ENCODE measurements at regions not wholly inside any gene's neighbourhood (a gene's known extent, or its start where the extent isn't known, plus 50 kb on each side); places are given as distances from the start of the nearest gene placed in this dataset.

DNA sequence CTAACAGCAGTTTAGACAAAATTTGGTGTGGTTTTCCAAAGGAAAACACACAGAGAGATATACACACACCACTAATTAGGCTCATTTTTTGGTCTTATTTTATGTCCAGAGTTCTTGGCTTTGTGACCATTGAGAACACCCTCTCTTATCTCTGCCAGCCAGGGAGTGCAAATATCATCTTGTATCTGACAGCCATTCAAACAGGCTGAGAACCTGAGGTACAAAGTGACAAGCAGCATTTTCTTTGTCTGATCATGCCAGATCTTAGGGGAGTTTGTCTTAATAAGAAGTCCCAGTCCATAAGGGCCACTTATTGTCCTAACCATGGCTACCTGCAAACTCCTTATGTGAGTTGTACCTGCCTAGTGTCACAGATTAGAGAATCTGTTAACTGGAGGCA is 1165.2 kb downstream of the BRINP3 start:
- FAIRE-seq = no peak
- no peaks in the 10 kb centered on the region for H3K9me3 ChIP-seq
- H3K27ac ChIP-seq = no peak overlapping the region
- ChIA-PET CTCF (no interaction called here), POLR2A (no interaction called here)
- TF ChIP-seq GATA3 (IDR thresholded peaks at IDR 0.05; ENCODE audit: borderline replicate concordance) = no peak
- TF ChIP-seq NFE2L2 (conservative IDR thresholded peaks at IDR 0.05; ENCODE audit: low read length) = no peak
- no peak for TF ChIP-seq ZC3H11A (IDR thresholded peaks at IDR 0.05)
- TF ChIP-seq NR3C1 (IDR thresholded peaks at IDR 0.05) = no peak
- no peak for TF ChIP-seq EHF (CRISPR knock-in tag; IDR thresholded peaks at IDR 0.05)
- TF ChIP-seq BHLHE40 (IDR thresholded peaks at IDR 0.05; ENCODE audit: low read depth, low read length) = no peak
- no peak for TF ChIP-seq RFX5 (IDR thresholded peaks at IDR 0.05)
- no peak for TF ChIP-seq EHMT2 (IDR thresholded peaks at IDR 0.05; ENCODE audit: low read depth)
- TF ChIP-seq, protein P1, sequence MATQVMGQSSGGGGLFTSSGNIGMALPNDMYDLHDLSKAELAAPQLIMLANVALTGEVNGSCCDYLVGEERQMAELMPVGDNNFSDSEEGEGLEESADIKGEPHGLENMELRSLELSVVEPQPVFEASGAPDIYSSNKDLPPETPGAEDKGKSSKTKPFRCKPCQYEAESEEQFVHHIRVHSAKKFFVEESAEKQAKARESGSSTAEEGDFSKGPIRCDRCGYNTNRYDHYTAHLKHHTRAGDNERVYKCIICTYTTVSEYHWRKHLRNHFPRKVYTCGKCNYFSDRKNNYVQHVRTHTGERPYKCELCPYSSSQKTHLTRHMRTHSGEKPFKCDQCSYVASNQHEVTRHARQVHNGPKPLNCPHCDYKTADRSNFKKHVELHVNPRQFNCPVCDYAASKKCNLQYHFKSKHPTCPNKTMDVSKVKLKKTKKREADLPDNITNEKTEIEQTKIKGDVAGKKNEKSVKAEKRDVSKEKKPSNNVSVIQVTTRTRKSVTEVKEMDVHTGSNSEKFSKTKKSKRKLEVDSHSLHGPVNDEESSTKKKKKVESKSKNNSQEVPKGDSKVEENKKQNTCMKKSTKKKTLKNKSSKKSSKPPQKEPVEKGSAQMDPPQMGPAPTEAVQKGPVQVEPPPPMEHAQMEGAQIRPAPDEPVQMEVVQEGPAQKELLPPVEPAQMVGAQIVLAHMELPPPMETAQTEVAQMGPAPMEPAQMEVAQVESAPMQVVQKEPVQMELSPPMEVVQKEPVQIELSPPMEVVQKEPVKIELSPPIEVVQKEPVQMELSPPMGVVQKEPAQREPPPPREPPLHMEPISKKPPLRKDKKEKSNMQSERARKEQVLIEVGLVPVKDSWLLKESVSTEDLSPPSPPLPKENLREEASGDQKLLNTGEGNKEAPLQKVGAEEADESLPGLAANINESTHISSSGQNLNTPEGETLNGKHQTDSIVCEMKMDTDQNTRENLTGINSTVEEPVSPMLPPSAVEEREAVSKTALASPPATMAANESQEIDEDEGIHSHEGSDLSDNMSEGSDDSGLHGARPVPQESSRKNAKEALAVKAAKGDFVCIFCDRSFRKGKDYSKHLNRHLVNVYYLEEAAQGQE (IDR thresholded peaks at IDR 0.05) = no peak
- no peak for TF ChIP-seq MAZ (IDR thresholded peaks at IDR 0.05; ENCODE audit: borderline replicate concordance, low read depth, low read length)
- TF ChIP-seq FOSB (CRISPR knock-in tag; IDR thresholded peaks at IDR 0.05) = no peak
- H3K4me2 ChIP-seq = no peak overlapping the region
- no peak for ATAC-seq
- H3K4me3 ChIP-seq = no peak overlapping the region
- DNase-seq (ENCODE audit: low read depth in 1 of 2, low spot score in 1 of 2) = no peak
- H3K4me1 ChIP-seq = no peaks in the 10 kb centered on the region

DNA sequence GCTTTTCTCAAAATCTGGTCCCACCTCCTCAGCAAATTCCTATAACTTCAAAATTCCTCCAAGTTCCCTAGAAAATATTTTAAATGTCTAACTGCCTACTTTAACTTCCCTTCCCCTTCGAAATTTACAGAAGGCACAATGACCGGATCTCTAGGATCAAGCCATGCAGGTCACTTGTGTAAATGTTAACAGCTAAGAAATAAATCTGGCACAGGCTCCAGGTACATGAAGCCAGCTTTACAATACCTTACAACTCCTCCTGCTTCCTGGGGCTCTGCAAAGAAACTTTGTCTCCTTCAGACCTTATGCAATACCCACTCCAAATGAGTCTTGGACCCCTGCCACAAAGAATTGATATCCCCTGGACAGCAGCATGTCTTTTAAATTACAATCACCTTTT is 1164.2 kb downstream of the BRINP3 start:
- Histone ChIP-seq H3K27ac (no peak overlapping the region), H3K4me2 (no peak overlapping the region), H3K9me3 (no peaks in the 10 kb centered on the region), H3K4me3 (no peak overlapping the region), H3K4me1 (no peaks in the 10 kb centered on the region)
- WGBS (ENCODE audit: missing lambda C conversion rate) = 48% methylated on average over 2 of the region's 2 CpGs
- ChIA-PET POLR2A (no interaction called here), CTCF (no interaction called here)
- DNase-seq (ENCODE audit: low read depth in 1 of 2, low spot score in 1 of 2) = no peak
- no peak for FAIRE-seq
- ATAC-seq = no peak
- TF ChIP-seq MAZ (IDR thresholded peaks at IDR 0.05; ENCODE audit: borderline replicate concordance, low read depth, low read length) (no peak), RAD21 (conservative IDR thresholded peaks at IDR 0.05 in 1 of 2, IDR thresholded peaks at IDR 0.05 in 1 of 2) (no peak), FOSL2 (IDR thresholded peaks at IDR 0.05) (no peak), FOSL2 (CRISPR knock-in tag; IDR thresholded peaks at IDR 0.05) (no peak), TP53 (CRISPR knock-in tag; IDR thresholded peaks at IDR 0.05) (no peak), ZC3H11A (IDR thresholded peaks at IDR 0.05) (no peak), ZSCAN20 (CRISPR knock-in tag; IDR thresholded peaks at IDR 0.05) (no peak), MAFK (IDR thresholded peaks at IDR 0.05; ENCODE audit: partially characterized antibody) (no peak), FOSB (CRISPR knock-in tag; IDR thresholded peaks at IDR 0.05) (no peak), PHF8 (IDR thresholded peaks at IDR 0.05; ENCODE audit: borderline replicate concordance, low read depth) (no peak), KDM5A (IDR thresholded peaks at IDR 0.05) (no peak), HOXA7 (CRISPR knock-in tag; IDR thresholded peaks at IDR 0.05) (no peak), SMC3 (IDR thresholded peaks at IDR 0.05) (no peak), CEBPB (IDR thresholded peaks at IDR 0.05) (no peak), NFE2L2 (conservative IDR thresholded peaks at IDR 0.05; ENCODE audit: low read length) (no peak), EHF (CRISPR knock-in tag; IDR thresholded peaks at IDR 0.05) (no peak), SREBF2 (IDR thresholded peaks at IDR 0.05) (no peak), MYC (IDR thresholded peaks at IDR 0.05; ENCODE audit: borderline replicate concordance, low read length) (no peak)
- TF ChIP-seq, protein P1 (IDR thresholded peaks at IDR 0.05) = no peak
- TF ChIP-seq, protein P2, sequence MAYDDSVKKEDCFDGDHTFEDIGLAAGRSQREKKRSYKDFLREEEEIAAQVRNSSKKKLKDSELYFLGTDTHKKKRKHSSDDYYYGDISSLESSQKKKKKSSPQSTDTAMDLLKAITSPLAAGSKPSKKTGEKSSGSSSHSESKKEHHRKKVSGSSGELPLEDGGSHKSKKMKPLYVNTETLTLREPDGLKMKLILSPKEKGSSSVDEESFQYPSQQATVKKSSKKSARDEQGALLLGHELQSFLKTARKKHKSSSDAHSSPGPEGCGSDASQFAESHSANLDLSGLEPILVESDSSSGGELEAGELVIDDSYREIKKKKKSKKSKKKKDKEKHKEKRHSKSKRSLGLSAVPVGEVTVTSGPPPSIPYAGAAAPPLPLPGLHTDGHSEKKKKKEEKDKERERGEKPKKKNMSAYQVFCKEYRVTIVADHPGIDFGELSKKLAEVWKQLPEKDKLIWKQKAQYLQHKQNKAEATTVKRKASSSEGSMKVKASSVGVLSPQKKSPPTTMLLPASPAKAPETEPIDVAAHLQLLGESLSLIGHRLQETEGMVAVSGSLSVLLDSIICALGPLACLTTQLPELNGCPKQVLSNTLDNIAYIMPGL (CRISPR knock-in tag; IDR thresholded peaks at IDR 0.05; ENCODE audit: borderline replicate concordance) = no peak
- TF ChIP-seq, protein P3, sequence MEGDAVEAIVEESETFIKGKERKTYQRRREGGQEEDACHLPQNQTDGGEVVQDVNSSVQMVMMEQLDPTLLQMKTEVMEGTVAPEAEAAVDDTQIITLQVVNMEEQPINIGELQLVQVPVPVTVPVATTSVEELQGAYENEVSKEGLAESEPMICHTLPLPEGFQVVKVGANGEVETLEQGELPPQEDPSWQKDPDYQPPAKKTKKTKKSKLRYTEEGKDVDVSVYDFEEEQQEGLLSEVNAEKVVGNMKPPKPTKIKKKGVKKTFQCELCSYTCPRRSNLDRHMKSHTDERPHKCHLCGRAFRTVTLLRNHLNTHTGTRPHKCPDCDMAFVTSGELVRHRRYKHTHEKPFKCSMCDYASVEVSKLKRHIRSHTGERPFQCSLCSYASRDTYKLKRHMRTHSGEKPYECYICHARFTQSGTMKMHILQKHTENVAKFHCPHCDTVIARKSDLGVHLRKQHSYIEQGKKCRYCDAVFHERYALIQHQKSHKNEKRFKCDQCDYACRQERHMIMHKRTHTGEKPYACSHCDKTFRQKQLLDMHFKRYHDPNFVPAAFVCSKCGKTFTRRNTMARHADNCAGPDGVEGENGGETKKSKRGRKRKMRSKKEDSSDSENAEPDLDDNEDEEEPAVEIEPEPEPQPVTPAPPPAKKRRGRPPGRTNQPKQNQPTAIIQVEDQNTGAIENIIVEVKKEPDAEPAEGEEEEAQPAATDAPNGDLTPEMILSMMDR (IDR thresholded peaks at IDR 0.05) = no peak

Measured in A549 (cell line).